ENCODE measurements at regions not wholly inside any gene's neighbourhood (a gene's known extent, or its start where the extent isn't known, plus 50 kb on each side); places are given as distances from the start of the nearest gene placed in this dataset.

DNA sequence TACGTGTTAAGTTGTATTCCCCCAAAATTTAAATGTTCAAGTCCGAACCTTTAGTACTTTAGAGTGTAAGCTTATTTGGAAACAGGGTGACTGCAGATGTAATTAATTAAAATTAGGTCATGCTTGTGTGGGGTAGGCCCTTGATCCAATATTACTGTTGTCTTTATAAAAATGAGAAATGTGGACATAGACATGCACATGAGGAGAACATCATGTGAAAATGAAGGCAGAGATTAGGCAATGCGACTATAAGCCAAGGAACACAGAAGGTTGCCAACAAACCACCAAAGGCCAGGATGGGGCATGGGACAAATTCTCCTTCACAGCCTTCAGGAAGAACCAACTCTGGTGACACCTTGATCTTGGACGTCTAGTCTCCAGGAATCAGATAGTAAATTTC, 1698.4 kb upstream of the SLC10A2 start:
- TF ChIP-seq EP300 (IDR thresholded peaks at IDR 0.05; ENCODE audit: borderline replicate concordance) = no peak
- TF ChIP-seq NFIC (IDR thresholded peaks at IDR 0.05) = no peak
- no peak for TF ChIP-seq TCF12 (IDR thresholded peaks at IDR 0.05; ENCODE audit: low read depth)
- no peak for TF ChIP-seq CREB1 (IDR thresholded peaks at IDR 0.05; ENCODE audit: low read depth)
- no peak for TF ChIP-seq ZBTB7A (IDR thresholded peaks at IDR 0.05; ENCODE audit: low read depth)
- TF ChIP-seq RAD21 (IDR thresholded peaks at IDR 0.05; ENCODE audit: low read depth) = no peak
- no peak for TF ChIP-seq TAF1 (IDR thresholded peaks at IDR 0.05; ENCODE audit: low read depth)
- no peak for TF ChIP-seq FOXM1 (IDR thresholded peaks at IDR 0.05; ENCODE audit: borderline replicate concordance, low read depth)
- TF ChIP-seq, protein P1, sequence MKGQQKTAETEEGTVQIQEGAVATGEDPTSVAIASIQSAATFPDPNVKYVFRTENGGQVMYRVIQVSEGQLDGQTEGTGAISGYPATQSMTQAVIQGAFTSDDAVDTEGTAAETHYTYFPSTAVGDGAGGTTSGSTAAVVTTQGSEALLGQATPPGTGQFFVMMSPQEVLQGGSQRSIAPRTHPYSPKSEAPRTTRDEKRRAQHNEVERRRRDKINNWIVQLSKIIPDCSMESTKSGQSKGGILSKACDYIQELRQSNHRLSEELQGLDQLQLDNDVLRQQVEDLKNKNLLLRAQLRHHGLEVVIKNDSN (IDR thresholded peaks at IDR 0.05) = no peak
- no peak for TF ChIP-seq EGR1 (IDR thresholded peaks at IDR 0.05)
- TF ChIP-seq, protein P2, sequence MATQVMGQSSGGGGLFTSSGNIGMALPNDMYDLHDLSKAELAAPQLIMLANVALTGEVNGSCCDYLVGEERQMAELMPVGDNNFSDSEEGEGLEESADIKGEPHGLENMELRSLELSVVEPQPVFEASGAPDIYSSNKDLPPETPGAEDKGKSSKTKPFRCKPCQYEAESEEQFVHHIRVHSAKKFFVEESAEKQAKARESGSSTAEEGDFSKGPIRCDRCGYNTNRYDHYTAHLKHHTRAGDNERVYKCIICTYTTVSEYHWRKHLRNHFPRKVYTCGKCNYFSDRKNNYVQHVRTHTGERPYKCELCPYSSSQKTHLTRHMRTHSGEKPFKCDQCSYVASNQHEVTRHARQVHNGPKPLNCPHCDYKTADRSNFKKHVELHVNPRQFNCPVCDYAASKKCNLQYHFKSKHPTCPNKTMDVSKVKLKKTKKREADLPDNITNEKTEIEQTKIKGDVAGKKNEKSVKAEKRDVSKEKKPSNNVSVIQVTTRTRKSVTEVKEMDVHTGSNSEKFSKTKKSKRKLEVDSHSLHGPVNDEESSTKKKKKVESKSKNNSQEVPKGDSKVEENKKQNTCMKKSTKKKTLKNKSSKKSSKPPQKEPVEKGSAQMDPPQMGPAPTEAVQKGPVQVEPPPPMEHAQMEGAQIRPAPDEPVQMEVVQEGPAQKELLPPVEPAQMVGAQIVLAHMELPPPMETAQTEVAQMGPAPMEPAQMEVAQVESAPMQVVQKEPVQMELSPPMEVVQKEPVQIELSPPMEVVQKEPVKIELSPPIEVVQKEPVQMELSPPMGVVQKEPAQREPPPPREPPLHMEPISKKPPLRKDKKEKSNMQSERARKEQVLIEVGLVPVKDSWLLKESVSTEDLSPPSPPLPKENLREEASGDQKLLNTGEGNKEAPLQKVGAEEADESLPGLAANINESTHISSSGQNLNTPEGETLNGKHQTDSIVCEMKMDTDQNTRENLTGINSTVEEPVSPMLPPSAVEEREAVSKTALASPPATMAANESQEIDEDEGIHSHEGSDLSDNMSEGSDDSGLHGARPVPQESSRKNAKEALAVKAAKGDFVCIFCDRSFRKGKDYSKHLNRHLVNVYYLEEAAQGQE (IDR thresholded peaks at IDR 0.05; ENCODE audit: low read depth) = no peak
- TF ChIP-seq, protein P3, sequence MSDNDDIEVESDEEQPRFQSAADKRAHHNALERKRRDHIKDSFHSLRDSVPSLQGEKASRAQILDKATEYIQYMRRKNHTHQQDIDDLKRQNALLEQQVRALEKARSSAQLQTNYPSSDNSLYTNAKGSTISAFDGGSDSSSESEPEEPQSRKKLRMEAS (IDR thresholded peaks at IDR 0.05) = no peak
- TF ChIP-seq CEBPB (IDR thresholded peaks at IDR 0.05) = no peak
- TF ChIP-seq TEAD4 (IDR thresholded peaks at IDR 0.05) = no peak
- TF ChIP-seq YY1 (IDR thresholded peaks at IDR 0.05; ENCODE audit: low read depth) = no peak

DNA sequence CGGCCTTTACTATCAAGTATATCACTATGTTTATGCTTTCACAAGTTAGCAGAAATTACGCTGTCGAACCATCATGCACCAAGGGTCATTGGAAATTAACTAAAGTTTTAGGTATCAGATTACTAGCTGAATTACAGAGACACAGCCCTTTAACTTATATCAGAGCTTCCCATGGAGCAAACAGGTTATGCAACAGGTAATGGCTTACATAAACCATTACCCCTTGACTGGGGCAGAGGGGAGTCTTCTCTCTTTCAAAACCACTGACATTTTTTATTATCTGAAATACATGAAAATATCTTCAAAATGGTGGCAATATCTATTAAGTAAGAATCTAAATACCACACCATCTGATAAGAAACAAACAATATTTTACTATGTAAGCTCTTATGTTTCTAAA, 1692.9 kb upstream of the SLC10A2 start:
- TF ChIP-seq CREB1 (IDR thresholded peaks at IDR 0.05; ENCODE audit: low read depth) = no peak
- peak; percentile 74 for TF ChIP-seq CEBPB (IDR thresholded peaks at IDR 0.05)

DNA sequence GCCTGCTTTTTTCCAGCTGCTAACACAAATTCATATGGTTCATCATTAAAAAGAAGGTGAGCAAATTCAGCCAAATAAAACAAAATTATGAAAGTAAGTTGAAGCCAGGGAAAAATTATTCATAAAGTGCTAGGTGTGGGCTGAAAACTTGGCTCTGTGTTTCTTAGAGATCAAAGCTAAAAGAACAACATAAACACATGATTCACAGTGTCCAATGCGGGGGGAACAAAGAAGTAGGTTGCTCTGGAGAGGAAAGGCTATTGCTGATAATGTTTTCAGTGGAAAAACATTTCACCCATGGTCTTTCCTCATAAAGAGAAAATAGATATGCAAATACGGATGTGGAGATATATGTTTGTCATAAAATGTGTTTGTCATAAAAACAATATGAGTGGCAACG, 1691.5 kb upstream of the SLC10A2 start:
- TF ChIP-seq TCF12 (IDR thresholded peaks at IDR 0.05; ENCODE audit: low read depth) = no peak
- no peak for TF ChIP-seq EP300 (IDR thresholded peaks at IDR 0.05; ENCODE audit: borderline replicate concordance)
- no peak for TF ChIP-seq TEAD4 (IDR thresholded peaks at IDR 0.05)
- no peak for TF ChIP-seq NFIC (IDR thresholded peaks at IDR 0.05)
- TF ChIP-seq, protein P3 (IDR thresholded peaks at IDR 0.05) = no peak
- TF ChIP-seq, protein P1 (IDR thresholded peaks at IDR 0.05) = no peak
- no peak for TF ChIP-seq YY1 (IDR thresholded peaks at IDR 0.05; ENCODE audit: low read depth)
- no peak for TF ChIP-seq EGR1 (IDR thresholded peaks at IDR 0.05)
- no peak for TF ChIP-seq TAF1 (IDR thresholded peaks at IDR 0.05; ENCODE audit: low read depth)
- no peak for TF ChIP-seq ZBTB7A (IDR thresholded peaks at IDR 0.05; ENCODE audit: low read depth)
- TF ChIP-seq CEBPB (IDR thresholded peaks at IDR 0.05) = no peak
- TF ChIP-seq RAD21 (IDR thresholded peaks at IDR 0.05; ENCODE audit: low read depth) = no peak
- TF ChIP-seq, protein P2 (IDR thresholded peaks at IDR 0.05; ENCODE audit: low read depth) = no peak
- TF ChIP-seq CREB1 (IDR thresholded peaks at IDR 0.05; ENCODE audit: low read depth) = no peak
- TF ChIP-seq FOXM1 (IDR thresholded peaks at IDR 0.05; ENCODE audit: borderline replicate concordance, low read depth) = no peak

DNA sequence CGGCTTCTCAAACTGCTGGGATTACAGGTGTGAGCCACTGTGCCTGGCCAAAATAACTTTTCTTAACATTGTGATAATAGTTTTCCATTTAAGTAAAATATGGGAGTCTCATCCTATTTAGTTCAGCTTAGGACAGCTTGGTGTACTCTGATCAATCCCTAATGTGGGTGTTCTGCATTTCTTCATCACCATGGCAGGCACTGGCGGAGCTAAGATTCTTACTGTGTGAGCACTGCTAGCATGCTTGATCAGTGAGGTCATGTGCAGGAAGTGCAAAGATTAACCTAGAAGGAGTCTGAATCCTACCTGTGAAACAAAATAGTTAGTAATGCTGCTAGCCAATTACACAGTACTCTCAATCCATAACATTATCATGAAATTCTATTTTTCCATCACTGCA, 1684.2 kb upstream of the SLC10A2 start:
- TF ChIP-seq EGR1 (IDR thresholded peaks at IDR 0.05) (no peak), NFIC (IDR thresholded peaks at IDR 0.05) (no peak), FOXM1 (IDR thresholded peaks at IDR 0.05; ENCODE audit: borderline replicate concordance, low read depth) (no peak), EP300 (IDR thresholded peaks at IDR 0.05; ENCODE audit: borderline replicate concordance) (no peak), CREB1 (IDR thresholded peaks at IDR 0.05; ENCODE audit: low read depth) (no peak), TEAD4 (IDR thresholded peaks at IDR 0.05) (no peak), CEBPB (IDR thresholded peaks at IDR 0.05) (no peak), TCF12 (IDR thresholded peaks at IDR 0.05; ENCODE audit: low read depth) (no peak), YY1 (IDR thresholded peaks at IDR 0.05; ENCODE audit: low read depth) (no peak), RAD21 (IDR thresholded peaks at IDR 0.05; ENCODE audit: low read depth) (no peak), ZBTB7A (IDR thresholded peaks at IDR 0.05; ENCODE audit: low read depth) (no peak), TAF1 (IDR thresholded peaks at IDR 0.05; ENCODE audit: low read depth) (no peak)
- TF ChIP-seq, protein P1 (IDR thresholded peaks at IDR 0.05) = no peak
- TF ChIP-seq, protein P2 (IDR thresholded peaks at IDR 0.05; ENCODE audit: low read depth) = no peak
- TF ChIP-seq, protein P3 (IDR thresholded peaks at IDR 0.05) = no peak
